GM12873 (cell line): ENCODE measurements at regions not wholly inside any gene's neighbourhood (a gene's known extent, or its start where the extent isn't known, plus 50 kb on each side); places are given as distances from the start of the nearest gene placed in this dataset.

ENCODE experiments used
- CTCF ChIP-seq: IDR thresholded peaks from 2 replicates; pipeline ENCODE4 v1.5.1; 2012; ENCODE audit warnings: low read depth, mild to moderate bottlenecking, moderate library complexity, low read length, control low read depth; ENCODE audit not compliant: insufficient read depth; ENCODE audit errors: missing control alignments

GRCh38 chr7:46537191-46537905 is 616.3 kb upstream of the IGFBP3 start:
- TF ChIP-seq CTCF, result no peak

GRCh38 chr7:46534664-46535588 is 613.9 kb upstream of the IGFBP3 start:
- no peak for TF ChIP-seq CTCF

GRCh38 chr7:46533946-46534345 is 612.9 kb upstream of the IGFBP3 start:
- TF ChIP-seq CTCF, result no peak

- no peak for TF ChIP-seq CTCF
Measured at GRCh38 chr7:46532571-46532970, 611.5 kb upstream of the IGFBP3 start.

- TF ChIP-seq CTCF, result no peak
Measured at GRCh38 chr7:46530081-46530750, 609.1 kb upstream of the IGFBP3 start.

GRCh38 chr7:46527360-46527759 is 606.3 kb upstream of the IGFBP3 start:
- TF ChIP-seq CTCF, result no peak

GRCh38 chr7:46525876-46526275 is 604.8 kb upstream of the IGFBP3 start:
- TF ChIP-seq CTCF, result no peak
